ENCODE measurements at regions not wholly inside any gene's neighbourhood (a gene's known extent, or its start where the extent isn't known, plus 50 kb on each side); places are given as distances from the start of the nearest gene placed in this dataset.
A peak's percentile ranks its signal among the peaks of the same experiment; 100 is the strongest.

DNA sequence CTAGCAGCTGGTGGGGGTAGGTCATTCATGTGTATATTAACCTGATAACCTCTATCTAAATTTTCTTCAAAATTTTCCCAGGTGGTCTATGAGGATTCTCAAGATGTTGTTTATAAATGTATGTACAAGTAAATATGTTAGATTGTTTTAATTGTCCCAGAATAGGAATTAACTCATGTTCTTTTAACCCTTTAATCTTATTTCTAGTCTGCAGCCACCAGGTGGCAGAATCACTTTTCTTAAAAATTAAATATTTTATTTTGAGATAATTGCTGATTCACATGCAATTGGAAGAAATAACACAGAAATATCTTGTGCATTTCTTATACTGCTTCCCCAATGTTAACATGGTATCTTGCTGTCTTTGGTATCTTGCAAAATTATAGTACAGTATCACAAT lies 589.5 kb downstream of the ARL4A start:
- Histone ChIP-seq H3K4me1 (no peaks in the 10 kb centered on the region), H3K36me3 (no peaks in the 10 kb centered on the region), H3K27me3 (no peaks in the 10 kb centered on the region), H3K4me3 (no peak overlapping the region), H3K9me3 (no peaks in the 10 kb centered on the region), H3K27ac (no peak overlapping the region)
- DNase-seq (ENCODE audit: low spot score in 2 of 2), result no peak
- TF ChIP-seq POLR2AphosphoS5 (IDR thresholded peaks at IDR 0.05), result no peak
- no peak for TF ChIP-seq EP300 (IDR thresholded peaks at IDR 0.05)
- TF ChIP-seq, protein P1, sequence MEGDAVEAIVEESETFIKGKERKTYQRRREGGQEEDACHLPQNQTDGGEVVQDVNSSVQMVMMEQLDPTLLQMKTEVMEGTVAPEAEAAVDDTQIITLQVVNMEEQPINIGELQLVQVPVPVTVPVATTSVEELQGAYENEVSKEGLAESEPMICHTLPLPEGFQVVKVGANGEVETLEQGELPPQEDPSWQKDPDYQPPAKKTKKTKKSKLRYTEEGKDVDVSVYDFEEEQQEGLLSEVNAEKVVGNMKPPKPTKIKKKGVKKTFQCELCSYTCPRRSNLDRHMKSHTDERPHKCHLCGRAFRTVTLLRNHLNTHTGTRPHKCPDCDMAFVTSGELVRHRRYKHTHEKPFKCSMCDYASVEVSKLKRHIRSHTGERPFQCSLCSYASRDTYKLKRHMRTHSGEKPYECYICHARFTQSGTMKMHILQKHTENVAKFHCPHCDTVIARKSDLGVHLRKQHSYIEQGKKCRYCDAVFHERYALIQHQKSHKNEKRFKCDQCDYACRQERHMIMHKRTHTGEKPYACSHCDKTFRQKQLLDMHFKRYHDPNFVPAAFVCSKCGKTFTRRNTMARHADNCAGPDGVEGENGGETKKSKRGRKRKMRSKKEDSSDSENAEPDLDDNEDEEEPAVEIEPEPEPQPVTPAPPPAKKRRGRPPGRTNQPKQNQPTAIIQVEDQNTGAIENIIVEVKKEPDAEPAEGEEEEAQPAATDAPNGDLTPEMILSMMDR (IDR thresholded peaks at IDR 0.05), result no peak
- TF ChIP-seq POLR2A (IDR thresholded peaks at IDR 0.05), result no peak

DNA sequence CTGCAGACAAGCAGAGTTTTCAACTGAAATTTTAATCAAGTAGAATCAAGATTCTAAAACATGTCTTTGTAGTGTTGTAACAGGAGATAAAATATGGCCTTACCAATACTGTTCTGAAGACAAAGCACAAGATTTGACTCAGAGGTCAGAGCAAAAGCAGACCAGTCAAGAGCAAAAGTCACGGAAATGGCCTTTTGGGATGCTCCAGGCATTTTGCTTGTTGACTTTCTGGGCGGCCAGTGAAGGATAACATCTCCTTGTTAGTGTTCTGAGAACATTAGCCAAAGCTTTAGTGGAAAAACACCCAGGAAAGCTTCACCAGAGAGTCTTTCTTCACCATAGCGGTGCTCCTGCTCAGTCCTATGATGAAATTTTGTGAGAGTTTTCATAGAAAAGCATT lies 590.6 kb downstream of the ARL4A start:
- no peak overlapping the region for H3K27ac ChIP-seq
- 68% methylated on average over 3 of the region's 3 CpGs for WGBS
- TF ChIP-seq, protein P1 (IDR thresholded peaks at IDR 0.05), result no peak
- TF ChIP-seq POLR2A (IDR thresholded peaks at IDR 0.05), result no peak
- TF ChIP-seq EP300 (IDR thresholded peaks at IDR 0.05), result no peak
- no peak for TF ChIP-seq POLR2AphosphoS5 (IDR thresholded peaks at IDR 0.05)
- H3K4me3 ChIP-seq, result no peak overlapping the region
- no peaks in the 10 kb centered on the region for H3K4me1 ChIP-seq
- H3K9me3 ChIP-seq, result no peaks in the 10 kb centered on the region
- DNase-seq (ENCODE audit: low spot score in 2 of 2), result no peak
- no peaks in the 10 kb centered on the region for H3K36me3 ChIP-seq
- no peaks in the 10 kb centered on the region for H3K27me3 ChIP-seq

DNA sequence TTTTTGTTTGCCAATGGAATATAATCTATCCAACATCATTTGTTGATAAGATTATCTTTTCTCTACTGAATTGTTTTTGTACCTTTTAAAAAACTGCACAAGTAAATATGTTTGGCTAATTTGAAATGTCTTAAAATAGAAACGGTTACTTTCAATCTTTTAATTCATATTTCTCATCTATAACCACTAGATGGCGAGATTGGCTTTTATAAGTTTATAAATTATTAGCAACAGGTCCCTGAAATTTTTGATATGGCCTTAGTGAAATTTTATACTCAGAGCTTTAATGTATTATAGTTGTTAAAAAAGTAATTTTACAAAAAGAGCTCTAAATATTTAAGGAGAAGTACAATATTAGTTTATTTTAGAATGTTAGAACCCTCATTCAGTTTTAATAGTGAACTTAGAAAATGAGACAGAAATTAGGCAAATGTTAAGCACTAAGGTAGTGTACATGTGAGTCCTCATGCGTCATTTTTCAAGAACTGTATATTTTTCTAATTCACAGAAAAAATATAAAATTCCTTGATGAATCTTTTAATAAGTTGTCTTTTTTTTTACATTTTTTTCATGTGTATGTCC lies 592.5 kb downstream of the ARL4A start:
- no peaks in the 10 kb centered on the region for H3K27me3 ChIP-seq
- WGBS, result 31% methylated on average over 3 of the region's 3 CpGs
- no peaks in the 10 kb centered on the region for H3K9me3 ChIP-seq
- no peaks in the 10 kb centered on the region for H3K4me1 ChIP-seq
- H3K36me3 ChIP-seq, result no peaks in the 10 kb centered on the region
- no peak overlapping the region for H3K4me3 ChIP-seq
- TF ChIP-seq, protein P1 (IDR thresholded peaks at IDR 0.05), result peak in 1 of 2 donors; percentile 27
- TF ChIP-seq POLR2A (IDR thresholded peaks at IDR 0.05) (no peak), POLR2AphosphoS5 (IDR thresholded peaks at IDR 0.05) (no peak)
- no peak overlapping the region for H3K27ac ChIP-seq
- no peak for DNase-seq (ENCODE audit: low spot score in 2 of 2)

DNA sequence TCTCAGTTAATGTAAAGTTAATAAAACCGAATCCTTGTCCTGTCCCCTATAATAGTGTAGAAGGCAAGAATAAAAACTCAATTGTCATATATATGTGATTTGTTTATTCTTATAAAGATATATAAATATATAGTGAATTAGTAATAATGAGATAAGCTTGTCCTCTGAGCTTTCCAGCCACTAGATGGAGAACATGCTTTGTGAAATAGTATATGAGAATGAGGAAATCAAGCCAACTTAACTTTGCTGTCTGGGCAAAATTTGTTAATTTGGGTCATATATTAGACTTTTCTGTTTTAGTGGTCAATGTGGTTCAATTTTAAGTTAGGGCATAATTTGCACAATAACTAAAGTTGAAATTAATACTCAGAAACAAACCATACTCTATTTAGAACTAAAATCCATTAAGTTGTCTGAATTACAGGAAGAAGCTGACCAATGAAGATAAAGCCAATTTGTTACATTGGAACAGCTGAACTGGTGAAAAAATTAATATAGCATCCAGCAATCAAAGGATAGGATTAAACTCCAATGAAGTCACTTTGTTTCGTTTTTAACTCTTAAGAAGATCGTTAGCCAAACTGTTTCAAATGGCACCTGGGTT lies 595.0 kb downstream of the ARL4A start:
- TF ChIP-seq EP300 (IDR thresholded peaks at IDR 0.05) (no peak), POLR2A (IDR thresholded peaks at IDR 0.05) (no peak), POLR2AphosphoS5 (IDR thresholded peaks at IDR 0.05) (no peak)
- TF ChIP-seq, protein P1 (IDR thresholded peaks at IDR 0.05), result no peak
- Histone ChIP-seq H3K4me3 (no peak overlapping the region), H3K4me1 (no peaks in the 10 kb centered on the region), H3K27ac (no peak overlapping the region), H3K27me3 (no peaks in the 10 kb centered on the region), H3K36me3 (no peaks in the 10 kb centered on the region), H3K9me3 (no peaks in the 10 kb centered on the region)
- 72% methylated on average over 3 of the region's 3 CpGs for WGBS
- DNase-seq (ENCODE audit: low spot score in 2 of 2), result no peak

DNA sequence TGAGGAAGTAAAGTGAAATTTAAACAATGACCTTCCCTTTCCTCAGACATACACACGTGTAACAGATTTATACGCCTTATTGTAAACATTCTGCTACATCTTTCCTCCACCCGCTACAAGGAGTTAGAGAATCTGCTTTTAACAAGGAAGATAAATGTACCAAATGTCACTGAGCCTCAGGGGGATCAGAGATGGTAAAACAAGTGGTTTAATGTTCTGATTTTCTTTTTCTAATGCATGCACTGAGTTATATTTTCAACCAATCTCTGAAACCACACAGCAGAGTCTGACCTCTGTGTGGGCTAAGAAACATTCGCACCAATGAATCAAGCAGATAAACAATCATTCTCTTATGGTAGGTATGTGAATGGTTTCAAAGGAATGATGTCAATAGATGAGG lies 599.5 kb downstream of the ARL4A start:
- no peaks in the 10 kb centered on the region for H3K4me1 ChIP-seq
- no peaks in the 10 kb centered on the region for H3K9me3 ChIP-seq
- no peaks in the 10 kb centered on the region for H3K36me3 ChIP-seq
- H3K27ac ChIP-seq, result no peak overlapping the region
- no peaks in the 10 kb centered on the region for H3K27me3 ChIP-seq
- TF ChIP-seq EP300 (IDR thresholded peaks at IDR 0.05) (no peak), POLR2A (IDR thresholded peaks at IDR 0.05) (no peak), POLR2AphosphoS5 (IDR thresholded peaks at IDR 0.05) (no peak)
- TF ChIP-seq, protein P1 (IDR thresholded peaks at IDR 0.05), result no peak
- 64% methylated on average over 4 of the region's 4 CpGs for WGBS
- no peak overlapping the region for H3K4me3 ChIP-seq
- no peak for DNase-seq (ENCODE audit: low spot score in 2 of 2)

Data from suprapubic skin (tissue), 4 donors.